ELF-1 (cell line): ENCODE measurements at regions not wholly inside any gene's neighbourhood (a gene's known extent, or its start where the extent isn't known, plus 50 kb on each side); places are given as distances from the start of the nearest gene placed in this dataset.
"Not testable (repeated sequence)": the region's sequence is repeated elsewhere in the genome, so short reads cannot be mapped to it uniquely, and the experiment has no call there.

Experiments used
- DNase-seq: peaks from one replicate; pipeline ENCODE4 v3.0.0-alpha.2; 2016; ENCODE audit warnings: low read depth, low spot score

GRCh38 chr19:28297586-28298157, 915.3 kb downstream of the UQCRFS1 start:
- no peak for DNase-seq

GRCh38 chr19:28297036-28297435, 915.9 kb downstream of the UQCRFS1 start:
- no peak for DNase-seq

- DNase-seq, result no peak
Observed at GRCh38 chr19:28296506-28296905, 916.4 kb downstream of the UQCRFS1 start.

GRCh38 chr19:28294975-28295374, 918.0 kb downstream of the UQCRFS1 start:
- not testable (repeated sequence) for DNase-seq

GRCh38 chr19:28294395-28294794, 918.6 kb downstream of the UQCRFS1 start:
- no peak for DNase-seq

- no peak for DNase-seq
Observed at GRCh38 chr19:28293685-28294084, 919.3 kb downstream of the UQCRFS1 start.

GRCh38 chr19:28292822-28293500, 920.0 kb downstream of the UQCRFS1 start:
- DNase-seq, result peak; percentile 73

GRCh38 chr19:28291874-28292273, 921.1 kb downstream of the UQCRFS1 start:
- no peak for DNase-seq

- DNase-seq, result peak; percentile 62
Observed at GRCh38 chr19:28290963-28291657, 921.8 kb downstream of the UQCRFS1 start.

GRCh38 chr19:28289295-28290063, 923.5 kb downstream of the UQCRFS1 start:
- DNase-seq, result peak; percentile 44

- DNase-seq, result no peak
Observed at GRCh38 chr19:28288572-28289264, 924.2 kb downstream of the UQCRFS1 start.

- DNase-seq, result no peak
Observed at GRCh38 chr19:28285917-28286316, 927.0 kb downstream of the UQCRFS1 start.

GRCh38 chr19:28285078-28285477, 927.9 kb downstream of the UQCRFS1 start:
- no peak for DNase-seq

- DNase-seq, result no peak
Observed at GRCh38 chr19:28284389-28284788, 928.6 kb downstream of the UQCRFS1 start.

- no peak for DNase-seq
Observed at GRCh38 chr19:28283592-28283991, 929.4 kb downstream of the UQCRFS1 start.

GRCh38 chr19:28281676-28282075, 931.3 kb downstream of the UQCRFS1 start:
- DNase-seq, result no peak

GRCh38 chr19:28264556-28264955, 948.4 kb downstream of the UQCRFS1 start:
- no peak for DNase-seq

- DNase-seq, result no peak
Observed at GRCh38 chr19:28258829-28259228, 954.1 kb downstream of the UQCRFS1 start.

- no peak for DNase-seq
Observed at GRCh38 chr19:28257396-28257795, 955.6 kb downstream of the UQCRFS1 start.

GRCh38 chr19:28247243-28247642, 965.7 kb downstream of the UQCRFS1 start:
- DNase-seq, result no peak

- DNase-seq, result no peak
Observed at GRCh38 chr19:28245937-28246336, 967.0 kb downstream of the UQCRFS1 start.

- no peak for DNase-seq
Observed at GRCh38 chr19:28244966-28245365, 968.0 kb downstream of the UQCRFS1 start.
